HG03103 (cell line): ENCODE measurements at regions not wholly inside any gene's neighbourhood (a gene's known extent, or its start where the extent isn't known, plus 50 kb on each side); places are given as distances from the start of the nearest gene placed in this dataset.

Source experiments
- ATAC-seq: cut with Tn5 transposase; IDR thresholded peaks from one replicate; pipeline ENCODE4 v1.9.1; 2021; ENCODE audit warnings: low read depth; ENCODE audit not compliant: unreplicated experiment

- no peak for ATAC-seq
Measured at GRCh38 chr18:68262690-68263294, 452.1 kb downstream of the TMX3 start.

- no peak for ATAC-seq
Measured at GRCh38 chr18:68256418-68257067, 458.4 kb downstream of the TMX3 start.

- ATAC-seq, result no peak
Measured at GRCh38 chr18:68244786-68245185, 470.1 kb downstream of the TMX3 start.

- no peak for ATAC-seq
Measured at GRCh38 chr18:68241881-68242280, 473.0 kb downstream of the TMX3 start.

GRCh38 chr18:68234676-68235075, 480.2 kb downstream of the TMX3 start:
- no peak for ATAC-seq

GRCh38 chr18:68234131-68234530, 480.8 kb downstream of the TMX3 start:
- ATAC-seq, result no peak

GRCh38 chr18:68233018-68233417, 481.9 kb downstream of the TMX3 start:
- ATAC-seq, result no peak

- ATAC-seq, result no peak
Measured at GRCh38 chr18:68229351-68229750, 485.6 kb downstream of the TMX3 start.

- ATAC-seq, result no peak
Measured at GRCh38 chr18:68221111-68221724, 493.7 kb downstream of the TMX3 start.

GRCh38 chr18:68220458-68220857, 494.4 kb downstream of the TMX3 start:
- no peak for ATAC-seq

- no peak for ATAC-seq
Measured at GRCh38 chr18:68219872-68220271, 495.0 kb downstream of the TMX3 start.

GRCh38 chr18:68219274-68219673, 495.6 kb downstream of the TMX3 start:
- no peak for ATAC-seq

- ATAC-seq, result no peak
Measured at GRCh38 chr18:68215931-68216330, 499.0 kb downstream of the TMX3 start.

GRCh38 chr18:68186039-68186438, 528.9 kb downstream of the TMX3 start:
- ATAC-seq, result no peak

GRCh38 chr18:68181956-68182355, 533.0 kb downstream of the TMX3 start:
- ATAC-seq, result no peak

GRCh38 chr18:68179811-68180210, 535.1 kb downstream of the TMX3 start:
- no peak for ATAC-seq

- ATAC-seq, result no peak
Measured at GRCh38 chr18:68178921-68179320, 536.0 kb downstream of the TMX3 start.

GRCh38 chr18:68177807-68178702, 536.9 kb downstream of the TMX3 start:
- ATAC-seq, result no peak

GRCh38 chr18:68176901-68177300, 538.0 kb downstream of the TMX3 start:
- ATAC-seq, result no peak

- ATAC-seq, result no peak
Measured at GRCh38 chr18:68172842-68173549, 541.9 kb downstream of the TMX3 start.
